IPS DF 4.7 (cell line): ENCODE measurements at regions not wholly inside any gene's neighbourhood (a gene's known extent, or its start where the extent isn't known, plus 50 kb on each side); places are given as distances from the start of the nearest gene placed in this dataset.
"Not testable (repeated sequence)": the region's sequence is repeated elsewhere in the genome, so short reads cannot be mapped to it uniquely, and the experiment has no call there.

Source experiments
- DNase-seq: peaks from one replicate; pipeline ENCODE4 v3.0.0-alpha.2; 2013; ENCODE audit warnings: low spot score; ENCODE audit errors: extremely low read depth

DNA sequence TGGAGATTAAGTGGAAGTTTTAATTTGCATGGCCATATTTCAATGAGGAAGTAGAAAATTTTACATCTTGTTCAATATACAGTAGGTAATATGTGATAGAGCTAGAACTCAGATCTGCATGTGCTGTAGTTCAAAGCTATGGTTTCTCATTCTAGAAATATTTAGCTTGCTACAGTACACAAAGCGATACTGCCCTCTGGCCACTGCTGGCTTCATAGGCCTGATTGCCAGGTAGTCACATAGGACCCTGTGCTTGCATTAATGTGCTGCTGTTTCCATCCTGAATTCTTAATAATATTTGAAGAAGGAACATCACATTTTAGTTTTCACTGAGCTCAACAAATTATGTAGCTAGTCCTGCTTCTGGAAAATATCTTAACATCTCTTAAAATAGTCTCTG is 87.0 kb downstream of the PLSCR2 start:
- peak; percentile 11 for DNase-seq

DNA sequence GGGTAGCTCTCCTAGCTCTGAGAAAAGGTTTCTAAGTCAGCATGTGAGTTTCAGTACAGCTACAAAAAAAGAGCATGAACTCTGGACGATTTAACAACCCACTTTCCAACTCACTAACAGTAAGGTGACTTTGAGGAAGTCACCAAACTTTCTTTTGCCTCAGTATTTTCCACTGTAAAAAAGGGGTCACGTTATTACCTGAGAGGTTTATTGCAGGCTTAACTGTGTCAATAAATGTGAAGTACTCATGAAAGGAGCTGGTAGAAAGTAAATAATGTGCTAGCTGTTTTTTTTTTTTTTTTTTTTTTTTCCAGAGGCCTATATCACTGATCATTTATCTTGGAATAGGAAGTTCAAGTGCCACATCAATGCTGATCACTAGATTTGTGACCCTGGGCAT is 89.3 kb downstream of the PLSCR2 start:
- DNase-seq: no peak

DNA sequence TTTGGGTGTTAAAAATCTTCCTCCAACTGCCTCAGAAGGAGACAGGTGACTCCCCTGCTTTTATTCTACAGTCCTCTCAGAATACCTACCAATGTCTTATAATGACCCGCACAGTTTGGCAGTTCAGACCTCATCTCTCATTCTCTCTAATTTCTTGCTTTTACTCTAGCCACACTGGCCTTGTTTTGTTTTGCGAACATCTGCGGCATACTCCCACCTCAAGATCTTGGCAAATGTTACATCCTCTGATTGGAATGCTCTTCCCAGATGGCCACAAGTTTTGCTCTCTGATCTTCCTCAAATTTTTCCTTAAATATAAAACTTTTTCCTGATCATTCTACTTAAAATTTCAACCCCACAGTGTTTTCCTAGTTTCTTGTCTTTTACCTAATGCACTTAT is 94.1 kb downstream of the PLSCR2 start:
- no peak for DNase-seq

GRCh38 chr3:146374146-146374545 is 95.2 kb downstream of the PLSCR2 start:
- DNase-seq: no peak

DNA sequence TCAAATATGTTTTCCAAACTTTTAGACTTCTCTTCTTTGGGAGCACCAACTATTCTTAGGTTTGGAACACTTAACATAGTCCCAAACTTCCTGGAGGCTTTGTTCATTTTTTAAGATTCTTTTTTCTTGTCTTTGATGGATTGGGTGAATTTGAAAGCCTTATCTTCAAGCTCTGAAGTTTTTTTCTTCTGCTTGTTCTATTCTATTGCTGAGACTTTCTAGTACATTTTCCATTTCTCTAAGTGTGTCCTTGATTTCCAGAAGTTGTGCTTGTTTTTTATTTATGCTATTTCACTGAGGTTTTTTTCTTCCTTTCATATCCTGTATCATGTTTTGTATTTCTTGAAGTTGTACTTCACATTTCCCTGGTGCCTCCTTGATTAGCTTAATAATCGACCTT is 97.5 kb downstream of the PLSCR2 start:
- no peak for DNase-seq

DNA sequence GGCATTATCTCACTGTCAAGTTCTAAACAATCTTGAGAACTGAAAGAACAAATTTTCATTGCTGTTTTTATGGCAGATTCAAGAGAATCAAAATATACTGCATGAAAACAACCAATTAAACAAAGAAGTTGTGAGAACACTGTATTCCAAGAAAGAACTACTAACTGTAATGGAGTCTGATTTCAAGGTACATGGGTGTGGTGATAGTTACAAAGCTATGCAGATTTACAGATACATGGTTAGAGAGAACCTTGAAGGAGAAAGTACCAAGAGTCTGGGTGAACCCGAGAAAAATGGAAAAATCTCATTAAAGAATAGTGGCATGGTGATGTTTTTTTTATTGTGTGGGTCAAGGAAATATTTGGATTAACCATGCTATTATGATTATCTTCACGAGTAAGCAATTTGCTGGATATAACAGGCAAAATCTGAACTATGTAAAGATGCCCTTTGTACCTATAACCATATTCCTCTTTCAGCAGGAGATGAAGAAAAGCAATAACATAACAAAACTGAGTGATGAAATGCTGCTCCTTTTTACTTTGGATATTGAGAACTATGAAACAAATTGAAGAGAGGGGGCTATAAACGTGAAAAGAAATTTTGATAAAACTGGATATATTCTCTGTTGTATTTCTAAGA is 100.4 kb downstream of the PLSCR2 start:
- no peak for DNase-seq

DNA sequence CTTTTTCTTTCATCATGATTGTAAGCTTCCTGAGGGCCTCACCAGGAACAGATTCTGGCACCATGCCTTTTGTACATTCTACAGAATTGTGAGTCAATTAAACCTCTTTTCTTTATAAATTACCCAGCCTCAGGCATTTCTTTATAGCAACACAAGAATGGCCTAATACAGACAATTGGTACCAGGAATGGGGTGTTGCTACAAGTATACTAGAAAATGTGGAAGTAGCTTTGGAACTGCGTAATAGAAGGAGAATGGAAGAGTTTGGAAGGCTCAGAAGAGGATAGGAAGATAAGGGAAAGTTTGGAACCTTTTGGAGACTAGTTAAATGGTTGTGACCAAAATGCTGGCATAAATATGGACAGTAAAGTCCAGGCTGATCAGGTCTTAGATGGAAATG is 108.9 kb upstream of the PLSCR4 start:
- DNase-seq: no peak

- not testable (repeated sequence) for DNase-seq
Measured at GRCh38 chr3:146354421-146354820, 103.5 kb upstream of the PLSCR4 start.

DNA sequence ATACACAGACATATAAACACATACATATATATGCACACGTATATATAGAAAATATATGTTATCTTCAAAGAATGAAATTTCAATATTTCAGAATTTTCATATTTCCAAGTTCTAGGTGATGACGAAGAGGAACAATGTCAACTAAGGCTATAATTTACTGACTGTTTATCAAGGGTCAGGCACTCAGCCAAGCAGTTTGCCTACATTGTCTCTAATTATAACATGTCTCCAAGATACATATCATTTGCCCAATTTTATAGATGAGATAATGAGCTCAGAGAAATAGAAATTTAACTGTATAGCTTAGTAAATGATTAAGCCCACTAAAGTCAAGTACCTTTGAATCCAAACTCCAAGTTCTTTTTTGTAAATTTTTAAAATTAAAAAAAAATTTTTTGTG is 99.9 kb upstream of the PLSCR4 start:
- no peak for DNase-seq

GRCh38 chr3:146345900-146346299 is 95.0 kb upstream of the PLSCR4 start:
- no peak for DNase-seq

- DNase-seq: no peak
Measured at GRCh38 chr3:146343551-146343950, 92.6 kb upstream of the PLSCR4 start.

GRCh38 chr3:146342989-146343388 is 92.1 kb upstream of the PLSCR4 start:
- no peak for DNase-seq

- DNase-seq: no peak
Measured at GRCh38 chr3:146339349-146339748, 88.4 kb upstream of the PLSCR4 start.

GRCh38 chr3:146337991-146338390 is 87.1 kb upstream of the PLSCR4 start:
- DNase-seq: no peak

DNA sequence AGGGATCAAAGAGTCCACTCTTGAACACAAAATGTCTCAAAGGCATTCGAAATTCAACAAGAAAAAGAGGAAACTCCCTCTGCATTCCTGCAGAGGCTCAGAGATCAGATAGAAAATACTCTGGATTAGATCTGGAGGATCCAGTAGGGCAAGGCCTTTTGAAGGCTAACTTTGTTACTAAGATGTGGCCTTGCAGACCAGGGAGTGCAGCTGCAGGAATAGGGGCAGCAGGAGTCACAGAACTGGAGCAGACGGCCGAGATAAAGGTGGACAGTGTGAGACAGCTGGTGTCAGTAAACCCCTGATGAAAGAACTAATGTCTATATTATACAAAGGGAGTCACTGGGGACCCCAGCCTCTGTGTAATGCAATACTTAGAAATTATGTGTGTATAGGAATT is 84.5 kb upstream of the PLSCR4 start:
- DNase-seq: no peak

GRCh38 chr3:146334151-146334550 is 83.2 kb upstream of the PLSCR4 start:
- DNase-seq: no peak

DNA sequence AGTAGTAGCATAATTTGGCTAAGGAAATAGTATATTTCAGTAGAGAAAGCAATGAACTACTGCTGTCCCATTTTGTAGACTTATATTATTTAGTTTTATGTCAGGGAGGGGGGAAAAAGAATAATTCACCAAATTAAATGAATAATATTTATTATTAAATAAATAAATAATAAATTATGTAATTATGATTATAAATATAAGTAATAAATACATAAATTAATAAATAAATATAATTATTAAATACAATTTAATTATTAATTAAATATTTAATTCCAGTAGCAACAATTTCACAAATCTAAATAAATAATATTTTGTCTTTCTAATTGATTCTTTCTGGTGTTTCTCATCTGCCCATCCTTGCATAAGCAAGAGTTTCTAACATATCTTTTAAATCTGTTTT is 81.1 kb upstream of the PLSCR4 start:
- DNase-seq: no peak

DNA sequence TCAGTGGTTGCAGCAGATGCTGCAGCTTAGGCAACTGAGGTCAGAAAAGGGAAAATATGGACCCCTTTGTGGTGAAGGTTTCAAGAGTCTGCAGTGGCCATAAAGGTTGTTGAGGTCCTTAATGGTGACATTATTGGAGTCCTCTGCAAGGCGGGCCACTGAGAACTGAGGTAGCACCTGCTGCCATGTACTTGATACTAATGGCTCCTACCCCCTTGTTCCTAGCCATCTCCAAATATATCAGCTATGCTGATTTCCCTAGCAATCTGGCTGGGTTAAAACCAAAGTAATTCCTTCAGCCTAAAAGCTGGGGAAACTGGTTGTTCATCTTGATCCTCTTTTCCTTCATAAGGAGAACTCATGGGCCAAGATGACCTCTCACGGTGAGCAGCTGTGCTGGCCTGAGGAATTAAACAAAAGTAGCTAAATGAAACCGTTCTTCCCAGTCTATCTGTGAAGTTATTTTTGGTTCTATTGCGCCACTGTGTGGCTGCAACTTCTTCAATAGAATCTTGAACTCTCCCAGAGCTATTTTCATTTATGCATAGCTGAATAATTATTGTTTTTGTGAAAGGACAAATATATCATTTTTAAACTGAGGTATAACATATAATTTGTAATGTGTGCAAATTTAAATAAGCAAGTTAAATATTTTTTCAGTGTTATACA is 76.1 kb upstream of the PLSCR4 start:
- DNase-seq: no peak

- DNase-seq: no peak
Measured at GRCh38 chr3:146325170-146325569, 74.3 kb upstream of the PLSCR4 start.

- DNase-seq: no peak
Measured at GRCh38 chr3:146322216-146322817, 71.4 kb upstream of the PLSCR4 start.

DNA sequence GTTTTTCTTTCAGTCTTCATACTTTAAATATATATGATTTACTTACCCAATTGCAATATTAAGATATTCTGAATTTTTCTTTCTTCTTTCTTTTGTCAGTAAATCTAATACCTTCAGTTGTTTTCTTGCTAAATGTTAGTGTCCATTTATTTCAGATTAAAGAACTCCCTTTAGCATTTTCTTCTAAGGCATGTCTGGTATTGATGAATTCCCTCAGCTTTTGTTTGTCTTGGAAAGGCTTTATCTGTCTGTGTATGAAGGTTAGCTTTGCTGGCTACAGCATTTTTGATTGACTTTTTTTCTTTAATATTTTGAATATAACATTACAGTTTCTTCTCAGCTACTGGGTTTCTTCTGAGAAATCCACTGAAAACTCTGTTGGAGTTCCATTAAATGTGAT is 64.0 kb upstream of the PLSCR4 start:
- DNase-seq: no peak

DNA sequence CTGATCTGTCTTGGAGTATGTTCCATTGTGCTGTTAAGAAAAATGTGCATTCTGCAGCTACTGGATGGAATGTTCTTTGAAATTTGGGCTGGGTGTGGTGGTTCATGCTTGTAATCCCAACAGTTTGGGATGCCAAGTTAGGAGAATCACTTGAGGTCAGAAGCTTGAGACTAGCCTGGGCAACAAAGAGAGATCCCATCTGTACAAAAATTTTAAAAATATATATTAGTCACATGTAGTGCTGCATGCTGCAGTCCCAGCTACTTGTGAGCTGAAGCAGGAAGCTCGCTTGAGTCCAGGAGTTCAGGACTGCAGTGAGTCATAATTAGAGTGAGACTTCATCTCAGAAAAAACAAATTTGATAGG is 62.8 kb upstream of the PLSCR4 start:
- no peak for DNase-seq
